T-cell (primary cell): ENCODE measurements at regions not wholly inside any gene's neighbourhood (a gene's known extent, or its start where the extent isn't known, plus 50 kb on each side); places are given as distances from the start of the nearest gene placed in this dataset.

Source experiments
- ATAC-seq, 4 experiments: fragments of 200-7000 bp in 3 of 4; fragments of 150-1000 bp in 1 of 4; cut with Tn5 transposase; replicated peaks in 1 of 4; 1 replicate in 3 of 4; 2 replicates in 1 of 4; pipeline ENCODE4 v1.10.0; 2021; ENCODE audit warnings: moderate library complexity in 3 of 4, mild to moderate bottlenecking in 2 of 4, moderate number of reproducible peaks in 1 of 4
- CTCF ChIA-PET, 2 donors: fragments of 300-600 bp; sonication (Branson Sonifier 250); formaldehyde crosslinking; loops; one replicate each; lab custom pipeline; 2022; ENCODE audit warnings: antibody characterized with exemption in 2 of 2; lab: Charles Lee
- POLR2A ChIA-PET, 2 donors: fragments of 300-600 bp; sonication (Branson Sonifier 250); formaldehyde crosslinking; loops; one replicate each; lab custom pipeline; 2022; ENCODE audit warnings: antibody characterized with exemption in 2 of 2; lab: Charles Lee
- DNase-seq, 35 experiments: peaks; one replicate each; pipeline versions ENCODE4 v3.0.0 to v3.0.0-alpha.2; 2013 to 2023
- H3K27ac ChIP-seq: one replicate; pipeline ENCODE4 v1.5.1; 2013; ENCODE audit warnings: low read length
- H3K27me3 ChIP-seq, 2 experiments: replicated peaks in 1 of 2; 1 replicate in 1 of 2; 2 replicates in 1 of 2; pipeline versions ENCODE4 v1.6.1 to v1.7.0; 2013; ENCODE audit warnings: low read length in 1 of 2, mixed read lengths in 1 of 2; ENCODE audit not compliant: control insufficient read depth in 2 of 2, insufficient read depth in 2 of 2; ENCODE audit errors: extremely low read depth in 1 of 2
- H3K36me3 ChIP-seq, 2 donors: 1 replicate in 1 of 2; 2 replicates in 1 of 2; pipeline versions ENCODE4 v1.6.1 to v1.7.0; 2013; ENCODE audit warnings: low read length in 1 of 2; ENCODE audit not compliant: control insufficient read depth in 2 of 2, insufficient read depth in 1 of 2; ENCODE audit errors: extremely low read depth in 1 of 2
- H3K4me1 ChIP-seq, 2 experiments: 1 replicate in 1 of 2; 2 replicates in 1 of 2; pipeline versions ENCODE4 v1.6.1 to v1.7.0; 2013; ENCODE audit warnings: low read length in 2 of 2, mixed read lengths in 1 of 2; ENCODE audit not compliant: insufficient read depth in 2 of 2, control insufficient read depth in 1 of 2; ENCODE audit errors: extremely low read depth in 1 of 2
- H3K4me3 ChIP-seq, 2 donors: 1 replicate in 1 of 2; 2 replicates in 1 of 2; pipeline versions ENCODE4 v1.5.1 to v1.7.0; 2013; ENCODE audit warnings: mild to moderate bottlenecking in 2 of 2, low read length in 1 of 2, moderate library complexity in 1 of 2; ENCODE audit not compliant: control insufficient read depth in 1 of 2; ENCODE audit errors: extremely low read depth in 1 of 2
- H3K9me3 ChIP-seq: 2 replicates; pipeline ENCODE4 v1.7.0; 2013
- H3K27ac Mint-ChIP-seq, 2 donors: one replicate each; pipeline ENCODE4 v1.8.0; 2020 to 2021; ENCODE audit warnings: mild to moderate bottlenecking in 2 of 2, mixed read lengths in 2 of 2
- H3K27me3 Mint-ChIP-seq, 2 donors: one replicate each; pipeline ENCODE4 v1.8.0; 2021 to 2022; ENCODE audit warnings: mixed read lengths in 2 of 2
- H3K36me3 Mint-ChIP-seq: one replicate; pipeline ENCODE4 v1.8.0; 2021; ENCODE audit warnings: mixed read lengths
- H3K4me1 Mint-ChIP-seq, 3 donors: one replicate each; pipeline ENCODE4 v1.8.0; 2020 to 2022; ENCODE audit warnings: mixed read lengths in 3 of 3, mild to moderate bottlenecking in 1 of 3
- H3K4me3 Mint-ChIP-seq, 3 donors: one replicate each; pipeline ENCODE4 v1.8.0; 2020 to 2022; ENCODE audit warnings: mild to moderate bottlenecking in 3 of 3, mixed read lengths in 3 of 3, moderate library complexity in 3 of 3
- H3K9me3 Mint-ChIP-seq, 3 donors: one replicate each; pipeline ENCODE4 v1.8.0; 2020 to 2022; ENCODE audit warnings: mixed read lengths in 3 of 3
- WGBS: methylation state at CpG from one replicate; pipeline ENCODE4 v1.1.5; 2013; ENCODE audit warnings: missing lambda C conversion rate; ENCODE audit not compliant: insufficient coverage; 5-methylcytosine and 5-hydroxymethylcytosine counted together

DNA sequence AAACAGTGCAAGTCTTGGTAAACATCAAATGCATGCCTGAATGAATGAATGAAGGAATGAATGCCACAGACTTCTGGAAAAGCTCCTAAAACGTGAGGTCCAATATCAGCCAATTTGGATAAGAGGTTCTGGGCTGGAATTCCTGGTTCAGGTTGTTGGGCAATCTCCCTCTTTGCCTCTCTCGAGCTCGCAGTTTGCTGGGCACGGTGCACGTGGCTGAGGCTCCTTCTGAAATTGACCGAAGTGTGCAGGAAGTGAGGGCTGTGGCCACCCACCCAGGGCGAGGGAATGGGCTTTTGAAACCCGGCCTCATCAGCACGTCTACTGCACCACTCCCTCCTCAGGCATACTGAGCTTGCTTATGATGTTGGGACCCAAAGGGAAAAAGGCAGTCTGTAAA is 288.8 kb upstream of the HS6ST1 start:
- Histone ChIP-seq H3K4me1 (no peaks in the 10 kb centered on the region), H3K4me3 (no peak overlapping the region), H3K36me3 (no peaks in the 10 kb centered on the region), H3K27ac (no peak overlapping the region), H3K9me3 (no peaks in the 10 kb centered on the region), H3K27me3 (peaks cover 0 to 10% of the 10 kb centered on the region in 2 experiments)
- DNase-seq (no peak), ATAC-seq (no peak)
- POLR2A ChIA-PET: no interaction called here
- Mint-ChIP-seq H3K4me3 (no peak overlapping the region), H3K4me1 (no peaks in the 10 kb centered on the region), H3K36me3 (no peaks in the 10 kb centered on the region), H3K27me3 (peaks cover 0 to 7% of the 10 kb centered on the region in 2 donors), H3K9me3 (no peaks in the 10 kb centered on the region), H3K27ac (no peak overlapping the region)
- CTCF ChIA-PET: no interaction called here
- 74% methylated on average over 3 of the region's 9 CpGs for WGBS

GRCh38 chr2:128607911-128608506 is 289.3 kb upstream of the HS6ST1 start:
- Mint-ChIP-seq H3K4me3 (no peak overlapping the region), H3K9me3 (no peaks in the 10 kb centered on the region), H3K27me3 (peaks cover 0 to 9% of the 10 kb centered on the region in 2 donors), H3K4me1 (no peaks in the 10 kb centered on the region), H3K36me3 (no peaks in the 10 kb centered on the region), H3K27ac (no peak overlapping the region)
- ATAC-seq (no peak), DNase-seq (peak in 1 of 35 experiments; percentile 8)
- 82% methylated on average over 17 of the region's 23 CpGs for WGBS
- H3K27ac ChIP-seq: no peak overlapping the region
- no peaks in the 10 kb centered on the region for H3K4me1 ChIP-seq
- H3K9me3 ChIP-seq: no peaks in the 10 kb centered on the region
- H3K27me3 ChIP-seq: peaks cover 0 to 15% of the 10 kb centered on the region in 2 experiments
- CTCF ChIA-PET: no interaction called here
- POLR2A ChIA-PET: no interaction called here
- H3K4me3 ChIP-seq: no peak overlapping the region
- H3K36me3 ChIP-seq: no peaks in the 10 kb centered on the region

DNA sequence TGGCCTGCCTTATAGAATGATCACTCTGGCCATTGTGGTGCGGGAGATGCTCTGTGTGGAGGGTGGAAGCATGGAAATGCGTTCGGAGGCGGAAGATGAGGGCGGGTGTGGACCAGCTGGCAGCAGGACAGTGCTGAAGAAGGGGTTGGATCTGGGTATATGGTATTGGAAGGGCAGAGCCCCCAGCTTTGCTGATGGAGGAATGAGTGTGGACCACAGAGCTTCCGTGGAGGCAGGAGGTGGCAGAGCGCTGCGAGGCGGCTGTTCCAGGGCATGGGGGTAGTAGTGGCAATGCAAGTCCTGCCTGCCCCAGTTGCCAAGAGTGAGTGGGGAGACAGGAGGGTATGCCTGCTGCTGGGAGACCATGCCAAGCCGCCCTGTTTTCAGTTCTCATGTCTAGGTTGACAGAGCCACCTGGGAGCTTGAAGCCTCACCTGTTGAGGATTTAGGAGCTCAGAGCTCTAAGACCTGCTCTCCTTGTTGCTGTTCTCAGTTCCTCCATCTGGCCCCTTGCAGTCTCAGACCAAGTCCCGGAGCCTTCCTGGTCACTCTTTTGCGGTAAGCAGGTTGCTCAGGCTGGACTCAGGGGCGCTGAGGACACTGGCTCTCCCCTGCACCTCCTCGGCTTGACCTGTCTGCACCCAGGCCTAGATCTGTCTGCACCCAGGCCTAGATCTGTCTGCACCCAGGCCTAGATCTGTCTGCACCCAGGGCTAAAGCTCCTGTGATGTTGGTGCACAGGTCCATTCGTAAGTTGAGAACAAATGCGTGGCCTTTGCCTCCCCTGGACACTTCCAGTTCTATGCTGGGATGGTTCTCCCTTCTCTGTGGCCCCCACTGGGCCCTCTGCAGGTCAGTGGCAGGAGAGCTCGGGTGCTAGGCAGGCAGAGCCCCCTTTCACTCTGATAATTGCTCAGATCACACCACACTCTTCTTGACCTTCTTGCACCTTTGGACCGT is 290.5 kb upstream of the HS6ST1 start:
- H3K4me1 ChIP-seq: no peaks in the 10 kb centered on the region
- DNase-seq (peak in 1 of 35 experiments; percentile 21), ATAC-seq (no peak)
- no peaks in the 10 kb centered on the region for H3K9me3 Mint-ChIP-seq
- ChIA-PET CTCF (no interaction called here), POLR2A (no interaction called here)
- no peaks in the 10 kb centered on the region for H3K36me3 Mint-ChIP-seq
- peaks cover 0 to 15% of the 10 kb centered on the region in 2 experiments for H3K27me3 ChIP-seq
- no peaks in the 10 kb centered on the region for H3K36me3 ChIP-seq
- H3K27me3 Mint-ChIP-seq: peaks cover 0 to 9% of the 10 kb centered on the region in 2 donors
- no peak overlapping the region for H3K4me3 Mint-ChIP-seq
- H3K27ac ChIP-seq: no peak overlapping the region
- 88% methylated on average over 15 of the region's 18 CpGs for WGBS
- no peaks in the 10 kb centered on the region for H3K9me3 ChIP-seq
- H3K4me1 Mint-ChIP-seq: no peaks in the 10 kb centered on the region
- no peak overlapping the region for H3K4me3 ChIP-seq
- H3K27ac Mint-ChIP-seq: no peak overlapping the region

DNA sequence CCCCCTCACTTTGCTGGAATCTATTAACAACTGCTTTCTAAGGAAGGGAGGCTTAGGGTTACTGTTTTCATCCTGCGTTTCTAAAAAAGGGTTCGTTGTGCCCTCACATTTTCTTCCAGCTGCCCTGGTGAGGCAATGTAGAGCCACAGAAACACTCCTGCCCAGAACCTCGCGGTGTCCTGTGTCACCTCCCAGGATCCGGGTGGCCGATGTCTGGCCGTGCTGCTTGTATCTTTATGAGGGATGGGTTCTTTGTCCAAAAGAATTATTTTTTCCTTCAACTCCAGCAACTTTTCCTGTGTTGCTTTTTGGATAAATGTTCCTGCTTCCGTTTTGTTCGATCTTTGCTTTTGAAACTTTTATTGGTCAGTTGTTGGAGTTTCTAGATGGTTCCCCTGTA is 291.8 kb upstream of the HS6ST1 start:
- ATAC-seq: no peak
- ChIA-PET CTCF (interaction anchor here in 1 of 2 donors (0.7 kb wide), 1 partner anchor 1800 kb away, joined by 6 read pairs; no protein-coding TSS in a partner anchor), POLR2A (no interaction called here)
- WGBS: no CpG with 5 or more reads among the region's 9 CpGs
- H3K9me3 ChIP-seq: no peaks in the 10 kb centered on the region
- H3K27ac ChIP-seq: no peak overlapping the region
- no peaks in the 10 kb centered on the region for H3K36me3 ChIP-seq
- H3K4me3 ChIP-seq: no peak overlapping the region
- Mint-ChIP-seq H3K27ac (no peak overlapping the region), H3K4me3 (no peak overlapping the region), H3K9me3 (no peaks in the 10 kb centered on the region), H3K4me1 (no peaks in the 10 kb centered on the region), H3K36me3 (no peaks in the 10 kb centered on the region), H3K27me3 (peaks cover 0 to 9% of the 10 kb centered on the region in 2 donors)
- peaks cover 0 to 13% of the 10 kb centered on the region in 2 experiments for H3K27me3 ChIP-seq
- H3K4me1 ChIP-seq: no peaks in the 10 kb centered on the region
- no peak for DNase-seq

DNA sequence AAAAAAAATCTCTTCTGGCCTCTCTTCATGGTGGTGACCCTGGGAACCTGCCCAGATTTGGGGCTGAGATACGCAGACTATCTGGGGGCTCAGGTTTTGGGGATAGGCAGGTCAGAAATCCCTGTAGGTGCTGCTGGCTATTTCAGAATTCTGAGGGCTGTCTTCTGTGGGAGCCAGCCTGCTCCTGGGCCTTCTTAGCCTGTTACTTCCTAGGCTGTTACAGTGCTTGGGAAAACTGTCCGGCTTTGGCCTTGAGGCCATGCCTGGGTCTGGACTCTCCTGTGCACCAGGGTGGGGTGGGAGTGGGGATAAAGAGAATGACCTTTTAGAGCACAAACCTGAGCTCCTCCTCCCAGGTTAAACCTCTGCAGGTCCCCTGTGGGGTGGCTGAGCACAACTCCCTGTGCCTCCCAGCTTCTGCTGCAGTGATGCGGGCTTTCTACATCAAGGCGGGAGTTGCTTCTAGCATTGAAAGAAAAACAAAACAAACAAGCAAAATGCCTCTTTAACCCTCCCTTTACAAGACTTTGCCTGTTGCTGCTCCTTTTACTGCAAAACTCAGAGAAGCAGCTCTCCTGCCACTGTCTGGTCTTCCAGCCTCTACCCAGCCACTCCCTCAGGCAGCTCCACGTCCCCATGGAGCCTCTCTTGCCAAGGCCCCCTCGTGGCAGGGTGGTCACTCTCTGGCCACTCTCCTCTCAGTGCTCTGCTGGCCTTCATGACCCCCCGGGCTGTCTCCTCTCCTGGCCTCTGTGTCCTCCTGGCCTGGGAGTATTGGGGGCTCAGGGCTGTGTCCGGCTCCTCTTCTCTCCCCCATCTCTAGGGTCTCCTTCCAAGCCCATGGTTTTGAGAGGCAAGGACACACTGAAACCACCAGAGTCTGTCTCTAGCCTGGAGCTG is 293.0 kb upstream of the HS6ST1 start:
- H3K36me3 ChIP-seq: no peaks in the 10 kb centered on the region
- WGBS: 80% methylated on average over 4 of the region's 8 CpGs
- H3K4me1 ChIP-seq: no peaks in the 10 kb centered on the region

DNA sequence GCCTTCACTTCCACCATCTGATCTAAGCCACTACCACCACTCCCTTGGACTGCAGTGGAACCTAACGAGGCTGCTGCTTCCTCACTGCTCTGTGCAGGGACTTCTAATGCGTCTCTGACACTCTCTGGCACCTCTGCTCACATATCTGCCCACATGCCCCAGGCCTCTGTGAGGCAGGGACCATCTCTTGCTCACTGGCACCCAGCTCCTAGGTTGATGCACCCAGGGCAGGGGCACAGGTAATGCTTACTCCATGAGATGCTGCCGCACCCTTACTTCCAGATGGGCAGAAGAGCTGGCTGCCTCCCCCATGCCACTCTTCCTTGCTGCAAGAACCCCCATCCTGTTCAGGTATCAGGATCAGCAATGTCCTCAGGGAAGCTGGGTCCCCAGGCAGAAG is 294.0 kb upstream of the HS6ST1 start:
- ATAC-seq (no peak), DNase-seq (no peak)
- H3K27me3 ChIP-seq: peaks cover 0 to 12% of the 10 kb centered on the region in 2 experiments
- H3K36me3 ChIP-seq: no peaks in the 10 kb centered on the region
- Mint-ChIP-seq H3K27me3 (peaks cover 0 to 9% of the 10 kb centered on the region in 2 donors), H3K9me3 (no peaks in the 10 kb centered on the region), H3K36me3 (no peaks in the 10 kb centered on the region), H3K4me1 (no peaks in the 10 kb centered on the region), H3K27ac (no peak overlapping the region), H3K4me3 (no peak overlapping the region)
- H3K27ac ChIP-seq: no peak overlapping the region
- H3K9me3 ChIP-seq: no peaks in the 10 kb centered on the region
- H3K4me1 ChIP-seq: no peaks in the 10 kb centered on the region
- H3K4me3 ChIP-seq: no peak overlapping the region
- POLR2A ChIA-PET: no interaction called here
- CTCF ChIA-PET: no interaction called here
- WGBS: 78% methylated on average over 3 of the region's 3 CpGs

More for the DNA sequence above, 293.0 kb upstream of the HS6ST1 start:
- H3K27me3 Mint-ChIP-seq: peaks cover 0 to 9% of the 10 kb centered on the region in 2 donors
- H3K27ac Mint-ChIP-seq: no peak overlapping the region
- H3K4me1 Mint-ChIP-seq: no peaks in the 10 kb centered on the region
- ChIA-PET CTCF (interaction anchor here in 1 of 2 donors (0.7 kb wide), 1 partner anchor 1801 kb away, joined by 6 read pairs; no protein-coding TSS in a partner anchor), POLR2A (no interaction called here)
- Histone ChIP-seq H3K9me3 (no peaks in the 10 kb centered on the region), H3K27ac (no peak overlapping the region), H3K27me3 (peaks cover 0 to 12% of the 10 kb centered on the region in 2 experiments), H3K4me3 (no peak overlapping the region)
- DNase-seq (no peak), ATAC-seq (no peak)
- H3K9me3 Mint-ChIP-seq: no peaks in the 10 kb centered on the region
- no peaks in the 10 kb centered on the region for H3K36me3 Mint-ChIP-seq
- H3K4me3 Mint-ChIP-seq: no peak overlapping the region
